Transverse colon (tissue), 4 donors: ENCODE measurements at regions not wholly inside any gene's neighbourhood (a gene's known extent, or its start where the extent isn't known, plus 50 kb on each side); places are given as distances from the start of the nearest gene placed in this dataset.

Source experiments
- DNase-seq: peaks from one replicate; pipeline ENCODE4 v3.0.0-alpha.2; 2019
- H3K27ac ChIP-seq, 4 donors: fragments of 200-600 bp; sonication (generic); 2 replicates each; pipeline ENCODE4 v1.5.1; 2016 to 2018; ENCODE audit warnings: inconsistent platforms in 4 of 4
- H3K27me3 ChIP-seq: fragments of 200-600 bp; sonication (generic); 2 replicates; pipeline ENCODE4 v1.5.1; 2017; ENCODE audit warnings: inconsistent platforms
- H3K36me3 ChIP-seq, 4 donors: fragments of 200-600 bp; sonication (generic); 2 replicates each; pipeline ENCODE4 v1.5.1; 2017 to 2019; ENCODE audit warnings: inconsistent platforms in 4 of 4
- H3K4me1 ChIP-seq, 4 donors: fragments of 200-600 bp; sonication (generic); 2 replicates each; pipeline ENCODE4 v1.5.1; 2017 to 2020; ENCODE audit warnings: inconsistent platforms in 4 of 4
- H3K4me3 ChIP-seq, 4 donors: fragments of 200-600 bp; sonication (generic); 1 replicate in 1 of 4; 2 replicates in 3 of 4; pipeline versions ENCODE4 v1.5.1 to v1.6.1; 2017 to 2019; ENCODE audit warnings: inconsistent platforms in 4 of 4
- H3K9me3 ChIP-seq, 2 donors: fragments of 200-600 bp; sonication (generic); 2 replicates each; pipeline ENCODE4 v1.5.1; 2017 to 2019; ENCODE audit warnings: inconsistent platforms in 2 of 2
- CTCF ChIP-seq, 5 experiments: fragments of 200-600 bp in 3 of 5; fragments of 450-650 bp in 2 of 5; sonication (generic) in 3 of 5; IDR thresholded peaks; 1 replicate in 2 of 5; 2 replicates in 3 of 5; pipeline ENCODE4 v1.5.1; 2016 to 2017; ENCODE audit warnings: antibody characterized with exemption in 5 of 5, inconsistent platforms in 3 of 5, mild to moderate bottlenecking in 2 of 5, moderate library complexity in 1 of 5
- EP300 ChIP-seq: sonication (generic); formaldehyde crosslinking; IDR thresholded peaks from one replicate; pipeline ENCODE4 v1.6.1; 2017; ENCODE audit warnings: antibody characterized with exemption, low read depth
- POLR2A ChIP-seq: fragments of 450-650 bp; IDR thresholded peaks from one replicate; pipeline ENCODE4 v1.6.1; 2016; ENCODE audit warnings: antibody characterized with exemption, mild to moderate bottlenecking, moderate library complexity
- POLR2AphosphoS5 ChIP-seq, 3 donors: sonication (generic); formaldehyde crosslinking; IDR thresholded peaks; one replicate each; pipeline ENCODE4 v1.6.1; 2016; ENCODE audit warnings: antibody characterized with exemption in 3 of 3
- WGBS, 2 donors: methylation state at CpG; one replicate each; pipeline ENCODE4 v1.1.5; 2018; ENCODE audit warnings: low coverage in 1 of 2; 5-methylcytosine and 5-hydroxymethylcytosine counted together
- in situ Hi-C, 4 donors: fragments of 200-750 bp; cut with MboI; loops; one replicate each; pipeline versions ENCODE4 v1.15.0 to v1.15.1; 2017; ENCODE audit warnings: low sequenced_read_pairs in 3 of 4, low pct_ligation_motif_present in 1 of 4, low pct_unique_long_range_greater_than_20kb in 1 of 4
- intact Hi-C: fragments of 100-400 bp; cut with DNase I; formaldehyde crosslinking; loops from one replicate; pipeline ENCODE4 v1.15.1; 2023; ENCODE audit warnings: low total_unique reads

- no peaks in the 10 kb centered on the region for H3K36me3 ChIP-seq
- H3K4me3 ChIP-seq: no peak overlapping the region
- no peaks in the 10 kb centered on the region for H3K4me1 ChIP-seq
- intact Hi-C loops (no loop called here), in situ Hi-C loops (no loop called here)
- no peaks in the 10 kb centered on the region for H3K27me3 ChIP-seq
- no peak for DNase-seq
- TF ChIP-seq POLR2A: no peak
- TF ChIP-seq POLR2AphosphoS5 (IDR thresholded peaks at IDR 0.05): no peak
- no peak for TF ChIP-seq EP300
- TF ChIP-seq CTCF (IDR thresholded peaks at IDR 0.05): no peak
- WGBS, 2 donors: 84 to 91% methylated on average over 4 of the region's 4 CpGs
- no peak overlapping the region for H3K27ac ChIP-seq
- peaks cover 0 to 8% of the 10 kb centered on the region in 2 donors for H3K9me3 ChIP-seq
These were observed 78.2 kb upstream of the TMPO start for GRCh38 chr12:98437166-98437565.

- Histone ChIP-seq H3K27me3 (no peaks in the 10 kb centered on the region), H3K36me3 (no peaks in the 10 kb centered on the region), H3K9me3 (peaks cover 0 to 8% of the 10 kb centered on the region in 2 donors), H3K27ac (no peak overlapping the region), H3K4me1 (no peaks in the 10 kb centered on the region), H3K4me3 (no peak overlapping the region)
- TF ChIP-seq POLR2A: no peak
- no peak for TF ChIP-seq POLR2AphosphoS5 (IDR thresholded peaks at IDR 0.05)
- no peak for TF ChIP-seq CTCF (IDR thresholded peaks at IDR 0.05)
- no peak for TF ChIP-seq EP300
- WGBS, 2 donors: 74% methylated on average over 1 of the region's 1 CpG; no CpG with 5 or more reads in 1 of the 2 donors
- in situ Hi-C loops: no loop called here
- no peak for DNase-seq
- intact Hi-C loops: no loop called here
These were observed 77.4 kb upstream of the TMPO start for GRCh38 chr12:98437806-98438595.

GRCh38 chr12:98438656-98439230, 76.6 kb upstream of the TMPO start:
- TF ChIP-seq CTCF (IDR thresholded peaks at IDR 0.05): no peak
- TF ChIP-seq EP300: no peak
- TF ChIP-seq POLR2AphosphoS5 (IDR thresholded peaks at IDR 0.05): no peak
- no peak for TF ChIP-seq POLR2A
- Histone ChIP-seq H3K4me3 (no peak overlapping the region), H3K4me1 (no peaks in the 10 kb centered on the region), H3K9me3 (peaks cover 0 to 8% of the 10 kb centered on the region in 2 donors), H3K27ac (peak overlapping the region in 2 of 4 donors; percentile 10 to 42), H3K27me3 (no peaks in the 10 kb centered on the region), H3K36me3 (no peaks in the 10 kb centered on the region)
- intact Hi-C loops: no loop called here
- DNase-seq: no peak
- in situ Hi-C loops: no loop called here
- WGBS, 2 donors: 50 to 73% methylated on average over 1 of the region's 1 CpG

DNA sequence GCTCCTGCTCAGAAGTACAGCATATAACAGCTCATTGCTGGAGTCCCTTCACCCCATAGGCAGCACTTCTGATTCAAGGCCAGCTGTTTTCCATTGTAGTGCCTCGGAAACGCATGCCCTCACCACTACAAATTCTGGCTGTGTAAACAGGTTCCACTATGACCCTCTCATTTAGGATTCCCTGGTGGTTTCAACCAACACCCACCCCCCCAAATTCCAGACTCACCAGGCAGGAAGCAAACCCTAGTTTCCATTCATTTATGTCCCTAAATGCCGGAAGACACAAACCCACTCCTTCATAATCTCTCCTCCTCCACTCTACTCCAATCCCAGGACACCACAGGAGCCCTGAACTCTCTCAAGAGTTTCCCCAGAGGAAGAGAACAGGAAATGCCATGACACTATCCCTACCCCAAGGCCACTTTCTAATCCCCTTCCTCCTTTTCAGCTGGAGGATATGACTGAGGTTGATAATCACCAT, 75.9 kb upstream of the TMPO start:
- Histone ChIP-seq H3K4me1 (no peaks in the 10 kb centered on the region), H3K36me3 (no peaks in the 10 kb centered on the region), H3K27me3 (no peaks in the 10 kb centered on the region), H3K4me3 (no peak overlapping the region), H3K9me3 (peaks cover 0 to 6% of the 10 kb centered on the region in 2 donors), H3K27ac (peak overlapping the region; percentile 10 to 44 (median 30))
- WGBS, 2 donors: 56 to 73% methylated on average over 3 of the region's 3 CpGs
- in situ Hi-C loops (no loop called here), intact Hi-C loops (no loop called here)
- TF ChIP-seq CTCF (IDR thresholded peaks at IDR 0.05) (no peak), POLR2AphosphoS5 (IDR thresholded peaks at IDR 0.05) (no peak), POLR2A (no peak), EP300 (no peak)
- DNase-seq: no peak
